GM12878 (cell line): ENCODE measurements at regions not wholly inside any gene's neighbourhood (a gene's known extent, or its start where the extent isn't known, plus 50 kb on each side); places are given as distances from the start of the nearest gene placed in this dataset.

Experiments used
- ATAC-seq: fragments of 200-7000 bp; cut with Tn5 transposase; 3 replicates; pipeline ENCODE4 v1.9.1; 2020; ENCODE audit warnings: mild to moderate bottlenecking, moderate library complexity
- BruUV-seq: library from RNA; stranded (reverse); fragments of 400-500 nt; replicated peaks from 2 replicates; lab custom pipeline; 2021; lab: Mats Ljungman, UMichigan
- CTCF ChIA-PET: fragments of 300-600 bp; sonication (Branson Sonifier 250); formaldehyde crosslinking; extraction: SDS; loops from one replicate; lab custom pipeline; 2021; ENCODE audit warnings: inconsistent platforms; lab: Yijun Ruan, JAX
- POLR2A ChIA-PET: fragments of 350-600 bp; formaldehyde crosslinking; extraction: SDS; loops from one replicate; lab custom pipeline; 2021; ENCODE audit warnings: inconsistent platforms; lab: Charles Lee
- RAD21 ChIA-PET: fragments of 300-600 bp; sonication (Branson Sonifier 250); formaldehyde crosslinking; loops from one replicate; lab custom pipeline; 2023; ENCODE audit warnings: antibody characterized with exemption; ENCODE audit not compliant: unreplicated experiment; lab: Charles Lee
- SMC1A ChIA-PET: fragments of 300-600 bp; sonication (Branson Sonifier 250); formaldehyde crosslinking; loops from one replicate; lab custom pipeline; 2023; ENCODE audit not compliant: unreplicated experiment, uncharacterized antibody; lab: Charles Lee
- DNase-seq: peaks from one replicate; pipeline ENCODE4 v3.0.0-alpha.2; 2011; ENCODE audit warnings: low read depth, low spot score
- FAIRE-seq: peaks from 3 replicates; lab custom pipeline; 2011; peaks lifted over from hg19 to GRCh38; lab: Jason Lieb, UNC
- H2AFZ ChIP-seq: 2 replicates; pipeline ENCODE4 v1.6.0; 2011; ENCODE audit warnings: low read depth, low read length, control low read depth; ENCODE audit not compliant: control insufficient read depth
- H3K27ac ChIP-seq: 2 replicates; pipeline ENCODE4 v1.5.1; 2011; ENCODE audit warnings: control low read depth; ENCODE audit not compliant: control insufficient read depth, insufficient read depth
- H3K27me3 ChIP-seq, 2 experiments: replicated peaks in 1 of 2; 2 replicates each; pipeline versions ENCODE4 v1.6.0 to v1.6.1; 2011; ENCODE audit warnings: low read length in 1 of 2; ENCODE audit not compliant: control insufficient read depth in 2 of 2, insufficient read depth in 2 of 2
- H3K36me3 ChIP-seq, 2 experiments: 2 replicates each; pipeline ENCODE4 v1.5.1; 2011; ENCODE audit warnings: low read length in 1 of 2; ENCODE audit not compliant: control insufficient read depth in 2 of 2, insufficient read depth in 2 of 2
- H3K4me1 ChIP-seq: 2 replicates; pipeline ENCODE4 v1.6.1; 2011; ENCODE audit warnings: mild to moderate bottlenecking, low read length, moderate library complexity, mixed read lengths; ENCODE audit not compliant: control insufficient read depth, insufficient read depth
- H3K4me2 ChIP-seq: 2 replicates; pipeline ENCODE4 v1.6.0; 2011; ENCODE audit warnings: control low read depth; ENCODE audit not compliant: control insufficient read depth, insufficient read depth
- H3K4me3 ChIP-seq: fragments of 200-600 bp; sonication (generic); 2 replicates; pipeline ENCODE4 v1.5.1; 2016
- H3K79me2 ChIP-seq: 2 replicates; pipeline ENCODE4 v1.6.0; 2011; ENCODE audit warnings: low read length; ENCODE audit not compliant: control insufficient read depth, insufficient read depth
- H3K9ac ChIP-seq: 2 replicates; pipeline ENCODE4 v1.8.0; 2011; ENCODE audit warnings: low read length, control low read depth, mixed read lengths; ENCODE audit not compliant: control insufficient read depth, insufficient read depth
- H3K9me3 ChIP-seq: replicated peaks from 3 replicates; pipeline ENCODE4 v1.5.1; 2011; ENCODE audit warnings: mild to moderate bottlenecking, low read length; ENCODE audit not compliant: control insufficient read depth, insufficient read depth
- H4K20me1 ChIP-seq: 2 replicates; pipeline ENCODE4 v1.6.0; 2011; ENCODE audit not compliant: control insufficient read depth, insufficient read depth
- BCLAF1 ChIP-seq: fragments of 450-650 bp; IDR thresholded peaks from 2 replicates; pipeline ENCODE4 v1.6.1; 2017; ENCODE audit warnings: antibody characterized with exemption, mild to moderate bottlenecking, moderate library complexity
- HCFC1 ChIP-seq: fragments of 150-350 bp; IDR thresholded peaks from 2 replicates; pipeline ENCODE4 v1.6.1; 2014; ENCODE audit warnings: low read length
- HSF1 ChIP-seq: fragments of 150-350 bp; IDR thresholded peaks from 2 replicates; pipeline ENCODE4 v1.6.1; 2014; ENCODE audit warnings: mild to moderate bottlenecking, low read depth, low read length
- IKZF1 ChIP-seq: fragments of 450-650 bp; conservative IDR thresholded peaks from 2 replicates; pipeline ENCODE4 v1.6.1; 2017; ENCODE audit warnings: antibody characterized with exemption, mild to moderate bottlenecking
- MLLT1 ChIP-seq: fragments of 450-650 bp; IDR thresholded peaks from 2 replicates; pipeline ENCODE4 v1.6.1; 2016; ENCODE audit warnings: mild to moderate bottlenecking
- NFXL1 ChIP-seq: fragments of 450-650 bp; IDR thresholded peaks from 2 replicates; pipeline ENCODE4 v1.6.1; 2017; ENCODE audit warnings: antibody characterized with exemption, mild to moderate bottlenecking, borderline replicate concordance
- NR2F1 ChIP-seq: fragments of 450-650 bp; conservative IDR thresholded peaks from 2 replicates; pipeline ENCODE4 v1.6.1; 2017; ENCODE audit warnings: mild to moderate bottlenecking
- PML ChIP-seq: IDR thresholded peaks from 2 replicates; pipeline ENCODE4 v1.6.1; 2012; ENCODE audit warnings: low read length, inconsistent platforms
- POLR2AphosphoS2 ChIP-seq: IDR thresholded peaks from 2 replicates; pipeline ENCODE4 v1.6.1; 2011; ENCODE audit warnings: low read depth, mild to moderate bottlenecking, low read length, improper control_type of control experiment, moderate library complexity
- RFX5 ChIP-seq: IDR thresholded peaks from 2 replicates; pipeline ENCODE4 v1.6.1; 2011; ENCODE audit warnings: low read depth, low read length, improper control_type of control experiment
- SIN3A ChIP-seq: IDR thresholded peaks from 2 replicates; pipeline ENCODE4 v1.6.1; 2012; ENCODE audit warnings: low read depth, low read length, improper control_type of control experiment
- WGBS: methylation state at CpG from one replicate; pipeline ENCODE4 v1.1.6; 2016; ENCODE audit warnings: low lambda C conversion rate; ENCODE audit not compliant: insufficient replicate concordance, insufficient coverage; ENCODE audit errors: missing lambda C conversion rate; 5-methylcytosine and 5-hydroxymethylcytosine counted together
- in situ Hi-C: fragments of 300-500 bp; cut with MboI; formaldehyde crosslinking; loops from 9 replicates; pipeline ENCODE4 v1.14.3; 2018; ENCODE audit warnings: mixed read lengths
- intact Hi-C: fragments of 100-400 bp; cut with micrococcal nuclease; formaldehyde crosslinking; loops from one replicate; pipeline ENCODE4 v1.14.2; 2022; ENCODE audit not compliant: unreplicated experiment

GRCh38 chr2:220188031-220188430 is 560.6 kb downstream of the SLC4A3 start:
- in situ Hi-C loops, result no loop called here
- Histone ChIP-seq H3K9me3 (no peaks in the 10 kb centered on the region), H3K4me3 (no peak overlapping the region), H3K9ac (no peak overlapping the region), H3K4me1 (no peaks in the 10 kb centered on the region), H3K79me2 (no peaks in the 10 kb centered on the region), H4K20me1 (no peaks in the 10 kb centered on the region), H3K27me3 (no peaks in the 10 kb centered on the region), H3K36me3 (no peaks in the 10 kb centered on the region), H2AFZ (no peak overlapping the region), H3K4me2 (no peak overlapping the region), H3K27ac (no peak overlapping the region)
- DNase-seq, result no peak
- CTCF ChIA-PET, result no interaction called here
- RAD21 ChIA-PET, result no interaction called here
- intact Hi-C loops, result no loop called here
- 19% methylated on average over 2 of the region's 2 CpGs for WGBS
- SMC1A ChIA-PET, result no interaction called here
- no TSS peak for BruUV-seq
- ATAC-seq, result peak; percentile 56
- POLR2A ChIA-PET, result no interaction called here
- TF ChIP-seq IKZF1, result 0 out of 2 replicates have a peak, but pooled peaks have one; percentile 17
- no peak for TF ChIP-seq BCLAF1
- FAIRE-seq, result no peak

- SMC1A ChIA-PET, result no interaction called here
- in situ Hi-C loops (no loop called here), intact Hi-C loops (no loop called here)
- RAD21 ChIA-PET, result no interaction called here
- no peaks in the 10 kb centered on the region for H3K9me3 ChIP-seq
- no peak for FAIRE-seq
- no peak overlapping the region for H3K4me3 ChIP-seq
- WGBS, result 8% methylated on average over 1 of the region's 1 CpG
- H3K36me3 ChIP-seq, result no peaks in the 10 kb centered on the region
- H3K27me3 ChIP-seq, result no peaks in the 10 kb centered on the region
- POLR2A ChIA-PET, result no interaction called here
- H2AFZ ChIP-seq, result no peak overlapping the region
- no peaks in the 10 kb centered on the region for H3K79me2 ChIP-seq
- no peak for DNase-seq
- H3K9ac ChIP-seq, result no peak overlapping the region
- H4K20me1 ChIP-seq, result no peaks in the 10 kb centered on the region
- H3K4me1 ChIP-seq, result no peaks in the 10 kb centered on the region
- ATAC-seq, result no peak
- no TSS peak for BruUV-seq
- H3K27ac ChIP-seq, result no peak overlapping the region
- CTCF ChIA-PET, result no interaction called here
- H3K4me2 ChIP-seq, result no peak overlapping the region
- TF ChIP-seq PML (no peak), SIN3A (no peak), RFX5 (no peak), NR2F1 (no peak), POLR2AphosphoS2 (no peak), MLLT1 (no peak), HSF1 (no peak), HCFC1 (no peak), NFXL1 (no peak)
Measured at GRCh38 chr2:220191031-220191430, 563.6 kb downstream of the SLC4A3 start.
